DOHH2 (cell line): ENCODE measurements at regions not wholly inside any gene's neighbourhood (a gene's known extent, or its start where the extent isn't known, plus 50 kb on each side); places are given as distances from the start of the nearest gene placed in this dataset.

Experiments
- H3F3A ChIP-seq: fragments of 200-600 bp; sonication (generic), shearing (Covaris generic); 2 replicates; pipeline ENCODE4 v1.6.0; 2016; ENCODE audit warnings: antibody characterized with exemption, mild to moderate bottlenecking; ENCODE audit not compliant: control insufficient read depth, insufficient read depth
- H3K27ac ChIP-seq: fragments of 200-600 bp; sonication (generic); 2 replicates; pipeline ENCODE4 v1.5.1; 2014; ENCODE audit warnings: low read depth, mild to moderate bottlenecking, low read length, moderate library complexity
- H3K27me3 ChIP-seq: fragments of 200-600 bp; sonication (generic); 2 replicates; pipeline ENCODE4 v1.6.1; 2014; ENCODE audit warnings: mild to moderate bottlenecking, low read length, mixed read lengths; ENCODE audit not compliant: control insufficient read depth
- H3K36me3 ChIP-seq: fragments of 200-600 bp; sonication (generic); 2 replicates; pipeline ENCODE4 v1.6.1; 2014; ENCODE audit warnings: mild to moderate bottlenecking, low read length, moderate library complexity, mixed read lengths; ENCODE audit not compliant: control insufficient read depth
- H3K4me1 ChIP-seq: fragments of 200-600 bp; sonication (generic); 2 replicates; pipeline ENCODE4 v1.6.1; 2014; ENCODE audit warnings: mild to moderate bottlenecking, low read length, mixed read lengths; ENCODE audit not compliant: control insufficient read depth
- H3K4me2 ChIP-seq: fragments of 200-600 bp; sonication (generic); 2 replicates; pipeline ENCODE4 v1.6.0; 2014; ENCODE audit warnings: mild to moderate bottlenecking, low read length, moderate library complexity
- H3K4me3 ChIP-seq: fragments of 200-600 bp; sonication (generic); 2 replicates; pipeline ENCODE4 v1.5.1; 2014; ENCODE audit warnings: mild to moderate bottlenecking, low read length, mixed read lengths
- H3K79me2 ChIP-seq: fragments of 200-600 bp; sonication (generic); 2 replicates; pipeline ENCODE4 v1.6.1; 2014; ENCODE audit warnings: mild to moderate bottlenecking, low read length, mixed read lengths; ENCODE audit not compliant: control insufficient read depth
- H3K9me2 ChIP-seq: fragments of 200-600 bp; sonication (generic); replicated peaks from 2 replicates; pipeline ENCODE4 v1.6.1; 2014; ENCODE audit warnings: mild to moderate bottlenecking, low read length, mixed read lengths; ENCODE audit not compliant: control insufficient read depth
- H3K9me3 ChIP-seq: fragments of 200-600 bp; sonication (generic); 2 replicates; pipeline ENCODE4 v1.6.1; 2014; ENCODE audit warnings: antibody characterized with exemption, low read length, mixed read lengths; ENCODE audit not compliant: control insufficient read depth, insufficient read depth
- H4K20me1 ChIP-seq: fragments of 200-600 bp; sonication (generic); 2 replicates; pipeline ENCODE4 v1.6.0; 2014; ENCODE audit warnings: low read depth, mild to moderate bottlenecking, antibody characterized with exemption, low read length, moderate library complexity; ENCODE audit not compliant: control insufficient read depth, insufficient read depth
- EZH2phosphoT487 ChIP-seq: fragments of 200-600 bp; sonication (generic); IDR thresholded peaks from 2 replicates; pipeline ENCODE4 v1.6.1; 2017; ENCODE audit warnings: borderline replicate concordance, mild to moderate bottlenecking, antibody characterized with exemption, low read length, moderate library complexity, mixed read lengths
- TF ChIP-seq, protein P1 (sequence below): fragments of 200-600 bp; sonication (generic); IDR thresholded peaks from one replicate; pipeline ENCODE4 v1.5.1; 2014; ENCODE audit warnings: antibody characterized with exemption, mild to moderate bottlenecking, low read depth, low read length; ENCODE audit not compliant: poor library complexity, severe bottlenecking

DNA sequence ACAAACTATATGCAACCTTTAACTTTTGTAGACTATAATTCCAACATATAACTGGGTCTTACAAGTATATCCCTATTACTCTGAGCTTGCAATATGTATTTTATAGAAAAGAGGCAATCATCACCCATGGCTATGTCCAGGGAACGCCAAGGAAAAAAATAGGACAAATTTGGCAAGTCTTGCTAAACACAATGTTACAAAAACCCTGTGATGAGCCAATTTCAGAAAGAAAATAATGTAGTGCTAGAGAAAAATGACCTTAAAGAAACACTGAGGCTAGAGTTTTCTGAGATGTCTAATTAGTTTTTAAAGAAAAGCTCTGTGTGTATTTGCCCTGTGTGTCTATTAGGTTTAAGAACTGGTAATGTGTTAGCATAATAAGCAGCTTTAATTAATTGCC lies 68.0 kb upstream of the FREM2 start:
- Histone ChIP-seq H3K79me2 (no peaks in the 10 kb centered on the region), H3K4me2 (no peak overlapping the region), H3K9me3 (no peaks in the 10 kb centered on the region), H4K20me1 (no peaks in the 10 kb centered on the region), H3F3A (no peaks in the 10 kb centered on the region), H3K27me3 (no peaks in the 10 kb centered on the region), H3K27ac (no peak overlapping the region), H3K4me1 (no peaks in the 10 kb centered on the region), H3K36me3 (no peaks in the 10 kb centered on the region), H3K9me2 (no peaks in the 10 kb centered on the region), H3K4me3 (no peak overlapping the region)
- TF ChIP-seq, protein P1, sequence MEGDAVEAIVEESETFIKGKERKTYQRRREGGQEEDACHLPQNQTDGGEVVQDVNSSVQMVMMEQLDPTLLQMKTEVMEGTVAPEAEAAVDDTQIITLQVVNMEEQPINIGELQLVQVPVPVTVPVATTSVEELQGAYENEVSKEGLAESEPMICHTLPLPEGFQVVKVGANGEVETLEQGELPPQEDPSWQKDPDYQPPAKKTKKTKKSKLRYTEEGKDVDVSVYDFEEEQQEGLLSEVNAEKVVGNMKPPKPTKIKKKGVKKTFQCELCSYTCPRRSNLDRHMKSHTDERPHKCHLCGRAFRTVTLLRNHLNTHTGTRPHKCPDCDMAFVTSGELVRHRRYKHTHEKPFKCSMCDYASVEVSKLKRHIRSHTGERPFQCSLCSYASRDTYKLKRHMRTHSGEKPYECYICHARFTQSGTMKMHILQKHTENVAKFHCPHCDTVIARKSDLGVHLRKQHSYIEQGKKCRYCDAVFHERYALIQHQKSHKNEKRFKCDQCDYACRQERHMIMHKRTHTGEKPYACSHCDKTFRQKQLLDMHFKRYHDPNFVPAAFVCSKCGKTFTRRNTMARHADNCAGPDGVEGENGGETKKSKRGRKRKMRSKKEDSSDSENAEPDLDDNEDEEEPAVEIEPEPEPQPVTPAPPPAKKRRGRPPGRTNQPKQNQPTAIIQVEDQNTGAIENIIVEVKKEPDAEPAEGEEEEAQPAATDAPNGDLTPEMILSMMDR, result no peak
- no peak for TF ChIP-seq EZH2phosphoT487

GRCh38 chr13:38620876-38621275 lies 66.0 kb upstream of the FREM2 start:
- no peaks in the 10 kb centered on the region for H3K9me2 ChIP-seq
- H4K20me1 ChIP-seq, result no peaks in the 10 kb centered on the region
- no peak overlapping the region for H3K4me3 ChIP-seq

GRCh38 chr13:38624822-38625221 lies 62.1 kb upstream of the FREM2 start:
- Histone ChIP-seq H3K4me1 (no peaks in the 10 kb centered on the region), H4K20me1 (no peaks in the 10 kb centered on the region), H3K4me3 (no peak overlapping the region), H3K36me3 (no peaks in the 10 kb centered on the region), H3K27ac (no peak overlapping the region), H3K9me3 (no peaks in the 10 kb centered on the region), H3K79me2 (no peaks in the 10 kb centered on the region), H3K9me2 (no peaks in the 10 kb centered on the region), H3K27me3 (no peaks in the 10 kb centered on the region), H3F3A (no peaks in the 10 kb centered on the region), H3K4me2 (no peak overlapping the region)
- no peak for TF ChIP-seq EZH2phosphoT487
- TF ChIP-seq, protein P1, result no peak

More at GRCh38 chr13:38620876-38621275, 66.0 kb upstream of the FREM2 start:
- H3K79me2 ChIP-seq, result no peaks in the 10 kb centered on the region
- TF ChIP-seq EZH2phosphoT487, result no peak
- TF ChIP-seq, protein P1, result no peak
- H3K27ac ChIP-seq, result no peak overlapping the region
- H3K4me2 ChIP-seq, result no peak overlapping the region
- no peaks in the 10 kb centered on the region for H3K4me1 ChIP-seq
- H3K36me3 ChIP-seq, result no peaks in the 10 kb centered on the region
- H3K27me3 ChIP-seq, result no peaks in the 10 kb centered on the region
- no peaks in the 10 kb centered on the region for H3K9me3 ChIP-seq
- H3F3A ChIP-seq, result no peaks in the 10 kb centered on the region

DNA sequence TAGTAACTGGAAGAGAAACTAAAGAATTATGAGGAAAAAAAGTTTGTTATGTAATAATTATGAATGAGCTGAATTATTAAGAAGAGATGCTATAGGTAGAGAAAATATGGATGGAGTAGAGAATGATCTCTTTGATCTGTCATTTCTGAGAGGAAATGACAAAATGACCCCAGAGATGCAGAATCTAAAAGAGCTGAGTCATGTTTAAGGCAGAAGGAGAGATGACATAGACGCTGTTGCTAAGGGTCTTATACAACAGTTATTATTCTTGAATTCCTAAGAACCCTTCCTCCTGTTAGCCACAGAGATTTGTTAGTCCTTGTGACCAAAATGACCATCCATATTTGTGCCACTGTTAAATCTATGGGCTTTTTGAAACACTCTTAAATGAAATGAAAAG lies 58.3 kb upstream of the FREM2 start:
- TF ChIP-seq EZH2phosphoT487, result no peak
- TF ChIP-seq, protein P1, result no peak
- Histone ChIP-seq H3K4me1 (no peaks in the 10 kb centered on the region), H3K9me3 (no peaks in the 10 kb centered on the region)

More for the DNA sequence above, 58.3 kb upstream of the FREM2 start:
- Histone ChIP-seq H3K27ac (no peak overlapping the region), H3K4me3 (no peak overlapping the region), H3K4me2 (no peak overlapping the region), H3K9me2 (no peaks in the 10 kb centered on the region), H3F3A (no peaks in the 10 kb centered on the region), H4K20me1 (no peaks in the 10 kb centered on the region), H3K79me2 (no peaks in the 10 kb centered on the region), H3K36me3 (no peaks in the 10 kb centered on the region), H3K27me3 (no peaks in the 10 kb centered on the region)
